RWPE2 (cell line): ENCODE measurements at regions not wholly inside any gene's neighbourhood (a gene's known extent, or its start where the extent isn't known, plus 50 kb on each side); places are given as distances from the start of the nearest gene placed in this dataset.
"Not testable (repeated sequence)": the region's sequence is repeated elsewhere in the genome, so short reads cannot be mapped to it uniquely, and the experiment has no call there.

Source experiments
- ATAC-seq: fragments of 200-7000 bp; cut with Tn5 transposase; 3 replicates; pipeline ENCODE4 v1.9.1; 2021; ENCODE audit warnings: low read depth
- DNase-seq: peaks from one replicate; pipeline ENCODE4 v3.0.0-alpha.2; 2020; ENCODE audit warnings: low spot score
- H3K27ac ChIP-seq: fragments of 450-650 bp; 2 replicates; pipeline ENCODE4 v1.5.1; 2017; ENCODE audit warnings: mild to moderate bottlenecking; ENCODE audit not compliant: poor library complexity, severe bottlenecking
- H3K27me3 ChIP-seq: fragments of 250-450 bp; sonication (Bioruptor Pico); 2 replicates; pipeline ENCODE4 v1.5.1; 2021; ENCODE audit warnings: mild to moderate bottlenecking, moderate library complexity; ENCODE audit not compliant: insufficient read depth, poor library complexity, severe bottlenecking
- H3K36me3 ChIP-seq: fragments of 250-450 bp; sonication (Bioruptor Pico); 2 replicates; pipeline ENCODE4 v1.5.1; 2020; ENCODE audit warnings: low read depth, mild to moderate bottlenecking, moderate library complexity
- H3K4me1 ChIP-seq: fragments of 250-450 bp; sonication (Bioruptor Pico); 2 replicates; pipeline ENCODE4 v1.5.1; 2021; ENCODE audit warnings: mild to moderate bottlenecking, moderate library complexity; ENCODE audit not compliant: insufficient read depth, poor library complexity, severe bottlenecking
- H3K4me3 ChIP-seq: fragments of 250-450 bp; sonication (Bioruptor Pico); 2 replicates; pipeline ENCODE4 v1.5.1; 2021; ENCODE audit warnings: mild to moderate bottlenecking, moderate library complexity; ENCODE audit not compliant: severe bottlenecking
- H3K9me3 ChIP-seq: fragments of 250-450 bp; sonication (Bioruptor Pico); 2 replicates; pipeline ENCODE4 v1.5.1; 2021; ENCODE audit warnings: mild to moderate bottlenecking, moderate library complexity; ENCODE audit not compliant: severe bottlenecking
- TF ChIP-seq, protein P1 (sequence below): fragments of 450-650 bp; IDR thresholded peaks from one replicate; pipeline ENCODE4 v1.5.1; 2017; ENCODE audit warnings: mild to moderate bottlenecking, moderate library complexity; ENCODE audit not compliant: poor library complexity, severe bottlenecking

DNA sequence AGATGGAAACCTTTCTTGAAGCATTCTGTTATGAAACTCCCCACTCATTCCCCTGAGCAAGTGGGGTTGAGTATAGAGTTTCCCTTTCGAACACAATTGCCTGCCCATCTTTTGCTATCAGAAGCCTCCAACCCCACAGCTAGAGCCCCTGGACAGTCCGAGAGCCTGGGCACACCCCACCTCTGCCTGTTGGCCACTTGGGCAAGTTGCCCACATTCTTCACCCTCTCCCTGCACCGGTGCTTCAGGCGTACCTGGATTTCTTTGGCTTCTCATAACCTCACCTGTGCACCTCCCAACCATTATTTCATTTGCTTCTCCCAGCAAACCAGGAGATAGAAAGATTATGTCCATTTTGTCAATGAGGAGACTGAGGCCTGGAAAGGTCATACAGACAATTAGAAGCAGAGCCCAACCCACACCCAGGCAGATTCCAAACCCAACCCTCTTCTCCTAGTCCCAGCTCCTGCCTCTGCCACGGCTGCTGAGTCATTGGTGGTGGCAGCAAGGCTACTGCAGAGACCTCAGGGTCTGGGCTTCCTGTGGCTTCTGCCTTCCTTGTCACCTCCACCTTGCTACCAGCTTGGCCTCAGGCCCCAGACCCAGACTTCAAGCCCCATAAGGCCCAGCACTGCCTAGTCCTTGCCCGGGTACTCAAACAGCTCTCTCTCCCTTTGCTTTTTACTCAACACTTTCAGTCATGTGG, 118.7 kb upstream of the ZBTB40 start:
- H3K4me1 ChIP-seq: no peaks in the 10 kb centered on the region
- TF ChIP-seq, protein P1, sequence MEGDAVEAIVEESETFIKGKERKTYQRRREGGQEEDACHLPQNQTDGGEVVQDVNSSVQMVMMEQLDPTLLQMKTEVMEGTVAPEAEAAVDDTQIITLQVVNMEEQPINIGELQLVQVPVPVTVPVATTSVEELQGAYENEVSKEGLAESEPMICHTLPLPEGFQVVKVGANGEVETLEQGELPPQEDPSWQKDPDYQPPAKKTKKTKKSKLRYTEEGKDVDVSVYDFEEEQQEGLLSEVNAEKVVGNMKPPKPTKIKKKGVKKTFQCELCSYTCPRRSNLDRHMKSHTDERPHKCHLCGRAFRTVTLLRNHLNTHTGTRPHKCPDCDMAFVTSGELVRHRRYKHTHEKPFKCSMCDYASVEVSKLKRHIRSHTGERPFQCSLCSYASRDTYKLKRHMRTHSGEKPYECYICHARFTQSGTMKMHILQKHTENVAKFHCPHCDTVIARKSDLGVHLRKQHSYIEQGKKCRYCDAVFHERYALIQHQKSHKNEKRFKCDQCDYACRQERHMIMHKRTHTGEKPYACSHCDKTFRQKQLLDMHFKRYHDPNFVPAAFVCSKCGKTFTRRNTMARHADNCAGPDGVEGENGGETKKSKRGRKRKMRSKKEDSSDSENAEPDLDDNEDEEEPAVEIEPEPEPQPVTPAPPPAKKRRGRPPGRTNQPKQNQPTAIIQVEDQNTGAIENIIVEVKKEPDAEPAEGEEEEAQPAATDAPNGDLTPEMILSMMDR: no peak
- H3K27ac ChIP-seq: no peak overlapping the region
- ATAC-seq (no peak), DNase-seq (no peak)
- H3K9me3 ChIP-seq: no peaks in the 10 kb centered on the region
- no peak overlapping the region for H3K4me3 ChIP-seq
- H3K36me3 ChIP-seq: no peaks in the 10 kb centered on the region
- H3K27me3 ChIP-seq: no peaks in the 10 kb centered on the region

DNA sequence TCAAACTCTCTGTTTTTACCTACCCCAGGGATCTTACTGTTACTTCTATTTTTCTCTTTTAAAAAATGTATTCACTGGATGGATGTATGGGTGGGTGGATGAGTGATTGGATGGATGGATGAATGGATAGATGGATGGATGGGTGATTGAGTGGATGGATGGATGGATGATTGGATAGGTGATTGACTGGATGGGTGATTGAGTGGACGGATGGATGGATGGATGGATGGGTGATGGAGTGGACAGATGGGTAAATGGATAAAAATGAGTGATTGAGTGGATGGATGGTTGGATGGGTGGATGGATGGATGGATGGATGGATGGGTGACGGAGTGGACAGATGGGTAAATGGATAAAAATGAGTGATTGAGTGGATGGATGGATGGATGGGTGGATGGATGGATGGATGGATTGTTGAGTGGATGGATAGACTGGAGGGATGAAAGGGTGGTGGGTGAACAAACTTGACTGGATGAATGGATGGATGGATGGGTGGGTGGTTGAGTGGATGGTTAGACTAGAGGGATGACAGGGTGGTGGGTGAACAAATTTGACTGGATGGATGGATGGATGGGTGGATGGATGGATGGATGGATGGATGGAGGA, 118.0 kb upstream of the ZBTB40 start:
- no peak overlapping the region for H3K4me3 ChIP-seq
- ATAC-seq (no peak), DNase-seq (no peak)
- no peaks in the 10 kb centered on the region for H3K9me3 ChIP-seq
- TF ChIP-seq, protein P1: no peak
- H3K27ac ChIP-seq: no peak overlapping the region
- no peaks in the 10 kb centered on the region for H3K36me3 ChIP-seq
- H3K27me3 ChIP-seq: no peaks in the 10 kb centered on the region
- H3K4me1 ChIP-seq: no peaks in the 10 kb centered on the region

DNA sequence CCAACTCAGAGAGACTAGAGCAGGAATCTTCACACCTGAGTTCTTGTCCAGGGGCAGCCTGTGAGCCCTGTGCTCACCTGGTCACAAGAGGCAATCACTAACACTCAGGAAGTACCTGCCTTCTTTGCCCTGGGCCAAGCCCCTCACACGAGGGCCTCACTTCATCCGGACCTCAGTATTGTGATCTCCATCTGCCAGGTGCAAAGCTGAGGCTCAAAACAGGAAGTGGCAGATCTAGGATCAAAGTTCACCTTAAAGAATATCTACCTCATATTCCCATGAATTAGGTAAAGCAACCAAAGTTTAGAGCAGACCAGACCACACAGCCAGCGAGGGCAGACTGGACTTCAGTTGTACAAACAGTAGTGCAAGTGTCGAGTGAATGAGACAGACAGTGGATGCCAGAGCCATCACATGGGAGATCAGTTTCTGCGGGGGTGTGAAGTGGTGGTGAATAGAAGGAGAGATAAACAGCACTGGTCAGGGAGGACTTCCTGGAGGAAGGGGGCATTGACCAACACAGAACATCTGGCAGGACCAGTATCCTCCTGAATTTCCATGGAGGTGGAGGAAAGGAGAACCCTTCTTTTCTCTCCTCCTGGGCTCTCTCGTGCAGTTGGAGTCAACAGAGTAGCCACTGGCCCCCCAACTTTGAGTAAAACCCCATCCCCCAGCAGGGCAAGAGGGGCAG, 116.6 kb upstream of the ZBTB40 start:
- no peak for DNase-seq
- Histone ChIP-seq H3K9me3 (no peaks in the 10 kb centered on the region), H3K27ac (no peak overlapping the region), H3K4me1 (no peaks in the 10 kb centered on the region), H3K36me3 (no peaks in the 10 kb centered on the region), H3K27me3 (no peaks in the 10 kb centered on the region), H3K4me3 (no peak overlapping the region)
- TF ChIP-seq, protein P1: no peak
- ATAC-seq: no peak

DNA sequence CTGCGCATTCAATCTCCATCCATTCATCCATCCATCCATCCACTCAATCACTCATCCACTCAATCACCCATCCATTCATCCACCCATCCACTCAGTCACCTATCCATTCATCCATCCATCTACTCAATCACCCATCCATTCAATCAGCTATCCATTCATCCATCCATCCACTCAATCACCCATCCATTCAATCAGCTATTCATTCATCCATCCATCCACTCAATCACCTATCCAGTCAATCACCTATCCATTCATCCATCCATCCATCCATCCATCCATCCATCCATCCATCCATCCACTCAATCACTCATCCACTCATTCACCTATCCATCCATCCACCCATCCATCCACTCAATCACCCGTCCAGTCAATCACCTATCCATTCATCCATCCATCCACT, 115.4 kb upstream of the ZBTB40 start:
- H3K27ac ChIP-seq, H3K4me1 ChIP-seq, H3K27me3 ChIP-seq, H3K36me3 ChIP-seq, H3K9me3 ChIP-seq, ATAC-seq, DNase-seq, H3K4me3 ChIP-seq: not testable (repeated sequence)

DNA sequence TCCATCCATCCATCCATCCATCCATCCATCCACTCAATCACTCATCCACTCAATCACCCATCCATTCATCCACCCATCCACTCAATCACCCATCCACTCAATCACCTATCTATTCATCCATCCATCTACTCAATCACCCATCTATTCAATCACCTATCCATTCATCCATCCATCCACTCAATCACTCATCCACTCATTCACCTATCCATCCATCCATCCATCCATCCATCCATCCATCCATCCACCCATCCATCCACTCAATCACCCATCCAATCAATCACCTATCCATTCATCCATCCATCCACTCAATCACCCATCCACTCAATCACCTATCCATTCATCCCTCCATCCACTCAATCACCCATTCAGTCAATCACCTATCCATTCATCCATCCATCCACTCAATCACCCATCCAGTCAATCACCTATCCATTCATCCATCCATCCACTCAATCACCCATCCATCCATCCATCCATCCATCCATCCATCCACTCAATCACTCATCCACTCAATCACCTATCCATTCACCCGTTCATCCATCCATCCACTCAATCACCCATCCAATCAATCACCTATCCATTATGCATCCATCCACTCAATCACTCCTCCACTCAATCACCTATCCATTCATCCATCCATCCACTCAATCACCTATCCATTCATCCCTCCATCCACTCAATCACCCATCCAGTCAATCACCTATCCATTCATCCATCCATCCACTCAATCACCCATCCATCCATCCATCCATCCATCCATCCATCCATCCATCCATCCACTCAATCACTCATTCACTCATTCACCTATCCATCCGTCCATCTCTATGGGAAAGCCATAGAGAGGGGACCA, 114.7 kb upstream of the ZBTB40 start:
- H3K27me3 ChIP-seq, ATAC-seq: not testable (repeated sequence)

More for the DNA sequence above, 114.7 kb upstream of the ZBTB40 start:
- DNase-seq, H3K4me1 ChIP-seq, H3K27ac ChIP-seq, H3K4me3 ChIP-seq, H3K36me3 ChIP-seq, H3K9me3 ChIP-seq: not testable (repeated sequence)
